ENCODE measurements at regions not wholly inside any gene's neighbourhood (a gene's known extent, or its start where the extent isn't known, plus 50 kb on each side); places are given as distances from the start of the nearest gene placed in this dataset.
"Not testable (repeated sequence)": the region's sequence is repeated elsewhere in the genome, so short reads cannot be mapped to it uniquely, and the experiment has no call there.

DNA sequence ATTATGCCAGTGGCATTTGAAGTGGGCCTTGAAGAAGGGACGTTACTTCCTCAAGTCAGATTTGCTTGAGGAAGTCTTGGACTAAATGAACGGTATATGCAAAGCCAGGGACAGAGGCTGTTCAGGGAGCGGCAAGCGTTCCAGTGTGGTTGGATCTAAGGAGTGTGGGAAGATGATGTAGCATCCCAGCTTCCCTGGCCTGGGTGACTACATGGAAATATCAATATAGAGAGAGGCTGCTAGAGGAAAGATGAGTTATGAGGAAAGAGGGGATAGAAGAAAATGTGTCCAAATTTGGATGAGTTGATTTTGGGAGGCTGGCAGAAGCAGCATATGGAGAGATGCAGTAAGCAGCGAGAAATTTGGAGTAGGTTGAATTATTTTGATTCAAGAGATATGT, 432.5 kb upstream of the TENM3 start:
- H3K79me2 ChIP-seq (ENCODE audit: insufficient read depth, low read length), result no peaks in the 10 kb centered on the region
- H3K4me3 Mint-ChIP-seq (ENCODE audit: unreplicated experiment), result no peak overlapping the region
- no peak overlapping the region for H3K27ac ChIP-seq (ENCODE audit: low read depth, low read length)
- H3K36me3 ChIP-seq (ENCODE audit: insufficient read depth, low read length), result no peaks in the 10 kb centered on the region
- no peaks in the 10 kb centered on the region for H3K27me3 Mint-ChIP-seq (ENCODE audit: low read depth, unreplicated experiment)
- H3K27me3 ChIP-seq (ENCODE audit: insufficient read depth, low read length), result no peaks in the 10 kb centered on the region
- no peak overlapping the region for H3K4me3 ChIP-seq (ENCODE audit: insufficient read depth, low read depth, low read length)
- no peak for FAIRE-seq
- H3K27ac Mint-ChIP-seq (ENCODE audit: unreplicated experiment), result no peak overlapping the region
- H3K9me3 Mint-ChIP-seq (ENCODE audit: unreplicated experiment), result no peaks in the 10 kb centered on the region
- DNase-seq (ENCODE audit: low read depth), result no peak
- TF ChIP-seq CTCF (IDR thresholded peaks at IDR 0.05; ENCODE audit: insufficient read depth, low read depth, low read length) (no peak), EZH2 (IDR thresholded peaks at IDR 0.05; ENCODE audit: insufficient read depth, low read length) (no peak)
- no peak overlapping the region for H3K9ac ChIP-seq (ENCODE audit: low read length)
- peaks cover 5% of the 10 kb centered on the region for H3K4me1 ChIP-seq (ENCODE audit: insufficient read depth, low read length)
- H2AFZ ChIP-seq (ENCODE audit: low read depth, low read length), result no peak overlapping the region
- no peaks in the 10 kb centered on the region for H3K9me3 ChIP-seq (ENCODE audit: insufficient read depth, low read depth, low read length)
- no peak overlapping the region for H3K4me2 ChIP-seq (ENCODE audit: low read length)
- H3K4me1 Mint-ChIP-seq (ENCODE audit: low read depth, unreplicated experiment), result peaks cover 18% of the 10 kb centered on the region
- no peaks in the 10 kb centered on the region for H3K36me3 Mint-ChIP-seq (ENCODE audit: low read depth, unreplicated experiment)
- no peaks in the 10 kb centered on the region for H4K20me1 ChIP-seq (ENCODE audit: insufficient read depth, low read length)

DNA sequence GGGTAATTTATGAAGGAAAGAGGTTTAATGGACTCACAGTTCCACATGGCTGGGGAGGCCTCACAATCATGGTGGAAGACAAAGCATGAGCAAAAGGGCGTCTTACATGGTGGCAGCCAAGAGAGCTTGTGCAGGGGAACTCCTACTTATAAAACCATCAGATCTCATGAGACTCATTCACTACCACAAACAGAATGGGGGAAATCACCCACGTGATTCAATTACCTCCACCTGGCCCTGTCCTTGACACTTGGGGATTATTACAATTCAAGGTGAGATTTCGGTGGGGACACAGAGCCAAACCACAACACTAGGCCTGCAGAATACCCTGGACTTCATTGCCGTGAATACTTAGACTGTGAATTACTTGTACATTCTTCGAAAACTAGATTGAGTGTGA, 431.7 kb upstream of the TENM3 start:
- H3K4me1 Mint-ChIP-seq (ENCODE audit: low read depth, unreplicated experiment), result peaks cover 11% of the 10 kb centered on the region
- H3K9ac ChIP-seq (ENCODE audit: low read length); H3K27ac ChIP-seq (ENCODE audit: low read depth, low read length); H3K4me3 ChIP-seq (ENCODE audit: insufficient read depth, low read depth, low read length); H3K9me3 Mint-ChIP-seq (ENCODE audit: unreplicated experiment); H3K4me1 ChIP-seq (ENCODE audit: insufficient read depth, low read length); DNase-seq (ENCODE audit: low read depth); H3K79me2 ChIP-seq (ENCODE audit: insufficient read depth, low read length); H3K27ac Mint-ChIP-seq (ENCODE audit: unreplicated experiment); FAIRE-seq; H3K27me3 Mint-ChIP-seq (ENCODE audit: low read depth, unreplicated experiment); H3K36me3 ChIP-seq (ENCODE audit: insufficient read depth, low read length); H2AFZ ChIP-seq (ENCODE audit: low read depth, low read length); H3K27me3 ChIP-seq (ENCODE audit: insufficient read depth, low read length); H3K4me3 Mint-ChIP-seq (ENCODE audit: unreplicated experiment); H3K36me3 Mint-ChIP-seq (ENCODE audit: low read depth, unreplicated experiment); H3K9me3 ChIP-seq (ENCODE audit: insufficient read depth, low read depth, low read length); H4K20me1 ChIP-seq (ENCODE audit: insufficient read depth, low read length); H3K4me2 ChIP-seq (ENCODE audit: low read length): not testable (repeated sequence)

DNA sequence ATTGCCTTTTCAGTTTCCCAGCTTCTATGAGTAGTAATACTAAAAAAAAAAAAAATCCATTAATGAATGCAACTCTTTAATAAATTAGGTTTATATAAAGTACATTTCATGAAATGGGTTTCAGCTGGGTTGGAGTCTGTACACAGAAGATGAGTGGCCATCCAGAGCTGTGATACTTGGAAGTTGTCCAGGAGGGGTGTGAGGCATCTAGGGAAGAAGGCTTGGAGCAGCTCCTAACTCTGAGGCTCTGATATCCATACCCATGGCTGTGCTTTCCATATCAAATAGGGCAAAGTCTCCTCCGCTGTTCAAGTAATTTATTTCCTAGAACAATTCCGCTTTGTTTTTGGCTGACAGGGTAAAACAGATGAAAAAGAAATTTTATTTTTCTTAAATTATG, 423.3 kb upstream of the TENM3 start:
- no peaks in the 10 kb centered on the region for H3K9me3 ChIP-seq (ENCODE audit: insufficient read depth, low read depth, low read length)
- Mint-ChIP-seq H3K36me3 (ENCODE audit: low read depth, unreplicated experiment) (no peaks in the 10 kb centered on the region), H3K4me1 (ENCODE audit: low read depth, unreplicated experiment) (peaks cover 29% of the 10 kb centered on the region), H3K27me3 (ENCODE audit: low read depth, unreplicated experiment) (no peaks in the 10 kb centered on the region), H3K4me3 (ENCODE audit: unreplicated experiment) (no peak overlapping the region), H3K9me3 (ENCODE audit: unreplicated experiment) (peaks cover 2% of the 10 kb centered on the region), H3K27ac (ENCODE audit: unreplicated experiment) (no peak overlapping the region)
- no peak for TF ChIP-seq EZH2 (IDR thresholded peaks at IDR 0.05; ENCODE audit: insufficient read depth, low read length)
- TF ChIP-seq CTCF (IDR thresholded peaks at IDR 0.05; ENCODE audit: insufficient read depth, low read depth, low read length), result no peak
- no peaks in the 10 kb centered on the region for H3K27me3 ChIP-seq (ENCODE audit: insufficient read depth, low read length)
- no peak overlapping the region for H3K4me2 ChIP-seq (ENCODE audit: low read length)
- no peaks in the 10 kb centered on the region for H3K36me3 ChIP-seq (ENCODE audit: insufficient read depth, low read length)
- DNase-seq (ENCODE audit: low read depth) (peak; percentile 30), FAIRE-seq (no peak)
- no peak overlapping the region for H3K27ac ChIP-seq (ENCODE audit: low read depth, low read length)
- no peak overlapping the region for H3K9ac ChIP-seq (ENCODE audit: low read length)
- H3K4me3 ChIP-seq (ENCODE audit: insufficient read depth, low read depth, low read length), result no peak overlapping the region
- H2AFZ ChIP-seq (ENCODE audit: low read depth, low read length), result no peak overlapping the region
- no peaks in the 10 kb centered on the region for H3K79me2 ChIP-seq (ENCODE audit: insufficient read depth, low read length)
- H3K4me1 ChIP-seq (ENCODE audit: insufficient read depth, low read length), result peaks cover 22% of the 10 kb centered on the region
- no peaks in the 10 kb centered on the region for H4K20me1 ChIP-seq (ENCODE audit: insufficient read depth, low read length)
